Karpas-422 (cell line): ENCODE measurements at regions not wholly inside any gene's neighbourhood (a gene's known extent, or its start where the extent isn't known, plus 50 kb on each side); places are given as distances from the start of the nearest gene placed in this dataset.

ENCODE experiments used
- DNase-seq: peaks from one replicate; pipeline ENCODE4 v3.0.0-alpha.2; 2015
- H2AFZ ChIP-seq: fragments of 200-600 bp; sonication (generic); 2 replicates; pipeline ENCODE4 v1.6.1; 2014; ENCODE audit warnings: antibody characterized with exemption, low read length, mixed read lengths
- H3K27ac ChIP-seq: fragments of 200-600 bp; sonication (generic); 2 replicates; pipeline ENCODE4 v1.5.1; 2014; ENCODE audit warnings: mild to moderate bottlenecking, low read length, moderate library complexity
- H3K27me3 ChIP-seq: fragments of 200-600 bp; sonication (generic); 2 replicates; pipeline ENCODE4 v1.6.1; 2014; ENCODE audit warnings: low read length, mixed read lengths
- H3K36me3 ChIP-seq: fragments of 200-600 bp; sonication (generic); 2 replicates; pipeline ENCODE4 v1.6.1; 2014; ENCODE audit warnings: low read length, mixed read lengths; ENCODE audit not compliant: insufficient read depth
- H3K4me1 ChIP-seq: fragments of 200-600 bp; sonication (generic); 2 replicates; pipeline ENCODE4 v1.6.1; 2014; ENCODE audit warnings: mild to moderate bottlenecking, low read length, mixed read lengths
- H3K4me2 ChIP-seq: fragments of 200-600 bp; sonication (generic); 2 replicates; pipeline ENCODE4 v1.6.1; 2014; ENCODE audit warnings: low read length, low read depth, mild to moderate bottlenecking; ENCODE audit not compliant: poor library complexity, severe bottlenecking
- H3K4me3 ChIP-seq: fragments of 200-600 bp; sonication (generic); 2 replicates; pipeline ENCODE4 v1.5.1; 2014; ENCODE audit warnings: mild to moderate bottlenecking, antibody characterized with exemption, low read length, mixed read lengths
- H3K79me2 ChIP-seq: fragments of 200-600 bp; sonication (generic); 2 replicates; pipeline ENCODE4 v1.6.1; 2014; ENCODE audit warnings: mild to moderate bottlenecking, low read length, mixed read lengths
- H3K9ac ChIP-seq: fragments of 200-600 bp; sonication (generic); 2 replicates; pipeline ENCODE4 v1.6.0; 2014; ENCODE audit warnings: low read length
- H3K9me2 ChIP-seq: fragments of 200-600 bp; sonication (generic), shearing (Covaris generic); replicated peaks from 2 replicates; pipeline ENCODE4 v1.6.0; 2014; ENCODE audit warnings: mild to moderate bottlenecking, low read length, moderate library complexity; ENCODE audit not compliant: insufficient read depth
- H3K9me3 ChIP-seq: fragments of 300-700, 200-600 bp; sonication (generic); 2 replicates; pipeline ENCODE4 v1.6.1; 2014; ENCODE audit warnings: low read length, mixed read lengths
- H4K20me1 ChIP-seq: fragments of 200-600 bp; sonication (generic); 2 replicates; pipeline ENCODE4 v1.6.1; 2014; ENCODE audit warnings: mild to moderate bottlenecking, antibody characterized with exemption, low read length, low read depth; ENCODE audit not compliant: insufficient read depth

- Histone ChIP-seq H3K4me2 (no peak overlapping the region), H3K9me3 (no peaks in the 10 kb centered on the region), H3K4me3 (no peak overlapping the region), H3K4me1 (no peaks in the 10 kb centered on the region), H3K79me2 (no peaks in the 10 kb centered on the region), H3K27me3 (no peaks in the 10 kb centered on the region), H4K20me1 (no peaks in the 10 kb centered on the region), H3K27ac (no peak overlapping the region), H3K9me2 (no peaks in the 10 kb centered on the region), H3K36me3 (no peaks in the 10 kb centered on the region), H3K9ac (no peak overlapping the region), H2AFZ (no peak overlapping the region)
- no peak for DNase-seq
Measured at GRCh38 chr2:2642906-2643890, 312.1 kb upstream of the MYT1L start.

DNA sequence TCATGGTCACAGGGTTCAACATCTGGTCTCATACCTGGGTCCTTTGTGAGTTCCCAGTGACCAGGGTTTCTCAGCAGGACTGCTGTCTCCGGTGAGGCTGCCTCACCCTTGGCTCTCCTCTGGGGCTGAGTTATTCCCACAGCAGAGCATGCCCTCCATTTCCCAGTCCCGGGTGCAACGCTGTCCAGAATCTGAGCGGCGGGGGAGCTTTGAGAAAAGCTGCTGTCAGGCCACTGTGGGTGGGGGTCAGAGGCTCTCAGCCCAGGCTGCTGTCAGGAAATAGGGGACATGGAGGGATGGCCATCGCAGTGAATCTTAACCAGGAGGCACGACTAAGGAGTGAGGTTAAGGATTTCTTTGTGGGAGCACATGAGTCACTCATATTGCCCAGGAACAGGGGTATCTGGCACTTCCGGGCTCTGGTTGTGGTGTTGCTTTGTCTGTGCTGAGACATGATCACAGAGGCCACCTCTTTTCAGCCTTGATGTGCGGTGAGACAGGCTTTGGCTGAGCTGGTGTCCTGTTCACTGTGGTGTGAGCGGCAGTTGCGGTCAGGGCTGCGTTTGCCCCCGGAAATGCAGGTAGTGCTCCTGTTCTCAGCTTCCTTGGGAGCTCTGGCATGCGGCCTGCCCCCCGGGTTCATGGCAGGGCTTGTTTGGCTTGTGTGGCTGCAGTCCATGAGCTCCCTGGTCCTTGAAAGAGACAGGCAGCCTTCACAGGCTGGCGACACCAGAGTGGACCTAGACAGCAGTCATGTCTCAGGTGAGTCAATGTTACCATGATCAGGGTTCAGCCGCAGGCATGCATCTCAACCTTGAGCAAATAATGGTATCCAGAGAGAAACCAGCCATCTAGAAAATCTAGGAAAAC lies 310.7 kb upstream of the MYT1L start:
- Histone ChIP-seq H2AFZ (no peak overlapping the region), H3K9ac (no peak overlapping the region), H4K20me1 (no peaks in the 10 kb centered on the region), H3K9me2 (no peaks in the 10 kb centered on the region), H3K27me3 (no peaks in the 10 kb centered on the region), H3K36me3 (no peaks in the 10 kb centered on the region), H3K4me1 (no peaks in the 10 kb centered on the region), H3K4me2 (no peak overlapping the region), H3K79me2 (no peaks in the 10 kb centered on the region), H3K27ac (no peak overlapping the region), H3K4me3 (no peak overlapping the region), H3K9me3 (no peaks in the 10 kb centered on the region)
- no peak for DNase-seq

GRCh38 chr2:2640818-2641217 lies 309.7 kb upstream of the MYT1L start:
- no peak overlapping the region for H3K4me3 ChIP-seq
- no peak overlapping the region for H3K27ac ChIP-seq

GRCh38 chr2:2640371-2640770 lies 309.3 kb upstream of the MYT1L start:
- H3K4me2 ChIP-seq: no peak overlapping the region
- no peaks in the 10 kb centered on the region for H3K79me2 ChIP-seq
- H4K20me1 ChIP-seq: no peaks in the 10 kb centered on the region
- H3K4me1 ChIP-seq: no peaks in the 10 kb centered on the region
- no peaks in the 10 kb centered on the region for H3K9me3 ChIP-seq
- H3K27ac ChIP-seq: no peak overlapping the region
- no peak for DNase-seq
- H3K36me3 ChIP-seq: no peaks in the 10 kb centered on the region
- H3K9me2 ChIP-seq: no peaks in the 10 kb centered on the region
- H2AFZ ChIP-seq: no peak overlapping the region
- no peak overlapping the region for H3K4me3 ChIP-seq
- no peak overlapping the region for H3K9ac ChIP-seq
- no peaks in the 10 kb centered on the region for H3K27me3 ChIP-seq

More at GRCh38 chr2:2640818-2641217, 309.7 kb upstream of the MYT1L start:
- Histone ChIP-seq H3K4me1 (no peaks in the 10 kb centered on the region), H3K9ac (no peak overlapping the region), H3K9me2 (no peaks in the 10 kb centered on the region), H3K36me3 (no peaks in the 10 kb centered on the region), H3K27me3 (no peaks in the 10 kb centered on the region), H4K20me1 (no peaks in the 10 kb centered on the region), H3K9me3 (no peaks in the 10 kb centered on the region), H3K4me2 (no peak overlapping the region), H2AFZ (no peak overlapping the region), H3K79me2 (no peaks in the 10 kb centered on the region)
- no peak for DNase-seq

GRCh38 chr2:2639251-2640139 lies 308.4 kb upstream of the MYT1L start:
- H3K27me3 ChIP-seq: no peaks in the 10 kb centered on the region
- no peaks in the 10 kb centered on the region for H3K9me2 ChIP-seq
- no peak overlapping the region for H2AFZ ChIP-seq
- H3K9ac ChIP-seq: no peak overlapping the region
- H3K4me1 ChIP-seq: no peaks in the 10 kb centered on the region
- no peak overlapping the region for H3K4me3 ChIP-seq
- no peaks in the 10 kb centered on the region for H4K20me1 ChIP-seq
- no peak overlapping the region for H3K27ac ChIP-seq
- H3K36me3 ChIP-seq: no peaks in the 10 kb centered on the region
- H3K79me2 ChIP-seq: no peaks in the 10 kb centered on the region
- DNase-seq: no peak
- no peaks in the 10 kb centered on the region for H3K9me3 ChIP-seq
- H3K4me2 ChIP-seq: no peak overlapping the region

DNA sequence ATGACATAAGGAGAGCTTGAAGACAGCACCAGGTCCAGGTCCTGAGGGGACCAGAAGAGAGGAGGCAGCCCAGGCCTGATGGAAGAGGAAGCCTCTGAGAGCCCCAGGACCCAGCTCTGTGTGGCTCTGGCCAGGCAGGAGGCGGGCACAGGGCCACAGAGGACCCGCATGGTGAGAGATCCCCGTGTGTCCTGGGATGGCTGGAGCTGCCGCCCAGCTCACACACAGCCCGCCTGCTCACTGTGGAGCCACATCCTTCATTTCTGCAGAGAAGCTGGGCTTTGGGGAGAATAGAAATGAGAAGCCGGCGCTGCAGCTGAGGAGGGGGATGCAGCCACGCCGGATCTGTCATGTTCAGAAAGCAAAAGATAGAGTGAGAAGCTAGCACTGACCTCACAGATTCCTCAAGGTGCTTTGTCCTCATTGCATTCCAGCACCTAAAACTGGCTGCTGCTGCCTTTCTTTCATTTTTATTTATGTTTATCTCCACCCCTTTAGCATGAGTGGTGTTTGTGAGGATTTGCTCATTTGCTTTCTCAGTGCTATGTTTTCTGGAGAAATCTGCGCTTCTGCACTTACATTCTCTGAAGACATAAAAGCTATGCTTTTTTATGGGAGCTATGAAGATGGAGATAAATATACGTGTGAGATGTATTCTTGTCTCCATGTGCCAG lies 307.6 kb upstream of the MYT1L start:
- H3K9me2 ChIP-seq: no peaks in the 10 kb centered on the region
- no peaks in the 10 kb centered on the region for H3K9me3 ChIP-seq
- H3K4me1 ChIP-seq: no peaks in the 10 kb centered on the region
- no peak overlapping the region for H3K4me3 ChIP-seq
- no peak overlapping the region for H3K4me2 ChIP-seq
- H3K9ac ChIP-seq: no peak overlapping the region
- H2AFZ ChIP-seq: no peak overlapping the region
- no peaks in the 10 kb centered on the region for H3K36me3 ChIP-seq
- H3K27ac ChIP-seq: no peak overlapping the region
- no peak for DNase-seq
- no peaks in the 10 kb centered on the region for H3K79me2 ChIP-seq
- H3K27me3 ChIP-seq: no peaks in the 10 kb centered on the region
- H4K20me1 ChIP-seq: no peaks in the 10 kb centered on the region

- Histone ChIP-seq H3K4me1 (no peaks in the 10 kb centered on the region), H3K9me3 (no peaks in the 10 kb centered on the region), H4K20me1 (no peaks in the 10 kb centered on the region), H3K4me2 (no peak overlapping the region), H2AFZ (no peak overlapping the region), H3K9ac (no peak overlapping the region), H3K79me2 (no peaks in the 10 kb centered on the region), H3K4me3 (no peak overlapping the region), H3K27ac (no peak overlapping the region), H3K27me3 (no peaks in the 10 kb centered on the region), H3K9me2 (no peaks in the 10 kb centered on the region), H3K36me3 (no peaks in the 10 kb centered on the region)
- no peak for DNase-seq
Measured at GRCh38 chr2:2636813-2637212, 305.7 kb upstream of the MYT1L start.
